ENCODE measurements at regions not wholly inside any gene's neighbourhood (a gene's known extent, or its start where the extent isn't known, plus 50 kb on each side); places are given as distances from the start of the nearest gene placed in this dataset.

- no peak overlapping the region for H3K4me3 ChIP-seq (ENCODE audit: low read depth, low read length)
- no peak for DNase-seq (ENCODE audit: low read depth, low spot score)
- POLR2A ChIA-PET, result no interaction called here
- CTCF ChIA-PET, result no interaction called here
- no peak for TF ChIP-seq CTCF (IDR thresholded peaks at IDR 0.05; ENCODE audit: insufficient read depth, low read length, missing control alignments)
Measured at GRCh38 chr12:93039930-93040329, 110.8 kb upstream of the EEA1 start.

- no peak overlapping the region for H3K4me3 ChIP-seq (ENCODE audit: low read depth, low read length)
- POLR2A ChIA-PET, result no interaction called here
- TF ChIP-seq CTCF (IDR thresholded peaks at IDR 0.05; ENCODE audit: insufficient read depth, low read length, missing control alignments), result no peak
- no peak for DNase-seq (ENCODE audit: low read depth, low spot score)
- CTCF ChIA-PET, result no interaction called here
Measured at GRCh38 chr12:93040367-93040766, 111.3 kb upstream of the EEA1 start.

- ChIA-PET POLR2A (no interaction called here), CTCF (no interaction called here)
- no peak for DNase-seq (ENCODE audit: low read depth, low spot score)
- TF ChIP-seq CTCF (IDR thresholded peaks at IDR 0.05; ENCODE audit: insufficient read depth, low read length, missing control alignments), result no peak
- H3K4me3 ChIP-seq (ENCODE audit: low read depth, low read length), result no peak overlapping the region
Measured at GRCh38 chr12:93041416-93041815, 112.3 kb upstream of the EEA1 start.

GRCh38 chr12:93042283-93042682, 113.2 kb upstream of the EEA1 start:
- TF ChIP-seq CTCF (IDR thresholded peaks at IDR 0.05; ENCODE audit: insufficient read depth, low read length, missing control alignments), result no peak
- no peak for DNase-seq (ENCODE audit: low read depth, low spot score)
- H3K4me3 ChIP-seq (ENCODE audit: low read depth, low read length), result no peak overlapping the region
- POLR2A ChIA-PET, result no interaction called here
- CTCF ChIA-PET, result interaction anchor here (0.6 kb wide), 1 partner anchor 354 kb away, joined by 3 read pairs; no protein-coding TSS in a partner anchor

GRCh38 chr12:93042684-93043083, 113.6 kb upstream of the EEA1 start:
- DNase-seq (ENCODE audit: low read depth, low spot score), result no peak
- no peak for TF ChIP-seq CTCF (IDR thresholded peaks at IDR 0.05; ENCODE audit: insufficient read depth, low read length, missing control alignments)
- CTCF ChIA-PET, result interaction anchor here (0.6 kb wide), 1 partner anchor 354 kb away, joined by 3 read pairs; no protein-coding TSS in a partner anchor
- POLR2A ChIA-PET, result no interaction called here
- no peak overlapping the region for H3K4me3 ChIP-seq (ENCODE audit: low read depth, low read length)

GRCh38 chr12:93043192-93043876, 114.2 kb upstream of the EEA1 start:
- TF ChIP-seq CTCF (IDR thresholded peaks at IDR 0.05; ENCODE audit: insufficient read depth, low read length, missing control alignments), result no peak
- CTCF ChIA-PET, result no interaction called here
- POLR2A ChIA-PET, result no interaction called here
- H3K4me3 ChIP-seq (ENCODE audit: low read depth, low read length), result no peak overlapping the region
- no peak for DNase-seq (ENCODE audit: low read depth, low spot score)

Measured in AG04449 (cell line).